Cardiac muscle cell (in vitro differentiated cells and primary cell): ENCODE measurements at regions not wholly inside any gene's neighbourhood (a gene's known extent, or its start where the extent isn't known, plus 50 kb on each side); places are given as distances from the start of the nearest gene placed in this dataset.

Experiments used
- DNase-seq, 2 donors: peaks; one replicate each; pipeline versions ENCODE4 v3.0.0 to v3.0.0-alpha.2; 2010 to 2017; ENCODE audit warnings: low read depth in 1 of 2, low spot score in 1 of 2
- H3K27ac ChIP-seq: fragments of 200-600 bp; sonication (generic); 2 replicates; pipeline ENCODE4 v1.5.1; 2016
- H3K27me3 ChIP-seq: fragments of 200-600 bp; sonication (generic); 2 replicates; pipeline ENCODE4 v1.6.0; 2016; ENCODE audit warnings: control low read depth
- H3K36me3 ChIP-seq: fragments of 200-600 bp; sonication (generic); 2 replicates; pipeline ENCODE4 v1.5.1; 2016; ENCODE audit warnings: control low read depth
- H3K4me1 ChIP-seq: fragments of 200-600 bp; sonication (generic); 2 replicates; pipeline ENCODE4 v1.8.1; 2017; ENCODE audit warnings: low read depth, mild to moderate bottlenecking, mixed run types
- H3K4me3 ChIP-seq: fragments of 200-600 bp; sonication (generic); 2 replicates; pipeline ENCODE4 v1.5.1; 2016; ENCODE audit warnings: mild to moderate bottlenecking
- H3K9me3 ChIP-seq: fragments of 200-600 bp; sonication (generic); 2 replicates; pipeline ENCODE4 v1.5.1; 2017; ENCODE audit warnings: low read depth, mild to moderate bottlenecking, control low read depth
- CTCF ChIP-seq: IDR thresholded peaks from 2 replicates; pipeline ENCODE4 v1.5.1; 2012; ENCODE audit warnings: low read depth, mild to moderate bottlenecking, low read length

DNA sequence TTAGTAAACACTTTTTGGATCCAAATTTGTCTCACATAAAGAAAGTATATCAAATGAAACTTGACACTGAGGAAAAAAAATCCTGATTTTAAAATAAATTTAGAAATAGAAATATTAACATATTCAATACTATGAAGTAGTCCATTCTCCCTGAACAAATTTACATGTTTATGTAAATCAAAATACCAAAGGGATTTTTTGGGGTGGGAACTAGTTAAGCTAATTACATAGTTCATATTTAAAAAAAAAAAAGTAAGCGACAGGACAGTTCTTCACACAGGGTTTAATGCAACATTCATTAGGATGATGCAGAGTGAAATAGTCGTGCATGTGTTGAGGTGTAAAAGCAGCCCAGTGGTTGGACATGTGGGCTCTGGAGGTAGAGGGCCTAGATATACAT lies 433.5 kb upstream of the B3GALT2 start:
- Histone ChIP-seq H3K4me3 (no peak overlapping the region), H3K27me3 (no peaks in the 10 kb centered on the region), H3K36me3 (no peaks in the 10 kb centered on the region), H3K4me1 (peaks cover 4% of the 10 kb centered on the region), H3K9me3 (no peaks in the 10 kb centered on the region), H3K27ac (no peak overlapping the region)
- no peak for TF ChIP-seq CTCF
- no peak for DNase-seq

- TF ChIP-seq CTCF = no peak
- Histone ChIP-seq H3K4me1 (no peaks in the 10 kb centered on the region), H3K4me3 (no peak overlapping the region), H3K27me3 (no peaks in the 10 kb centered on the region), H3K27ac (no peak overlapping the region), H3K36me3 (no peaks in the 10 kb centered on the region), H3K9me3 (no peaks in the 10 kb centered on the region)
- DNase-seq = peak in 1 of 2 donors; percentile 10
These were observed 428.4 kb upstream of the B3GALT2 start for GRCh38 chr1:193614817-193615216.

DNA sequence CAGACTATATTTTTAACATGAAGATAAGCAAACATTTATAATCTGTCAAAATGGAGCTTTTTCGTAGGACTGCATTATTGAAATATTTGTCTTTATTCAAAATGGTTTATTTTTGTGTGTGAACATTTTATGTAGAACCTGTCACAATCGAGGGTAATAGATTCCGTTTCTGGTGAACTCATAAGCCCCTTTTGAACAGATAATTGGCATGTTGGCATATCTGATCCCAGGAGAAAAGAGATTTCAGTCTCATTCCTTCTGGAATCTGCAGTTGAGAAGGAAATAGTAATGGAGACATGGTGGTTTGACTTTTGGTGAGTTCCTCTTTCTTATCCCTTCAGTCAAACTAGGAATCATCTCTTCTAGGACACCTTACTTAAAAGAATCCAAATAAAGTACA lies 427.9 kb upstream of the B3GALT2 start:
- Histone ChIP-seq H3K4me3 (no peak overlapping the region), H3K9me3 (no peaks in the 10 kb centered on the region), H3K36me3 (no peaks in the 10 kb centered on the region), H3K27ac (no peak overlapping the region), H3K4me1 (no peaks in the 10 kb centered on the region), H3K27me3 (no peaks in the 10 kb centered on the region)
- no peak for DNase-seq
- TF ChIP-seq CTCF = no peak

DNA sequence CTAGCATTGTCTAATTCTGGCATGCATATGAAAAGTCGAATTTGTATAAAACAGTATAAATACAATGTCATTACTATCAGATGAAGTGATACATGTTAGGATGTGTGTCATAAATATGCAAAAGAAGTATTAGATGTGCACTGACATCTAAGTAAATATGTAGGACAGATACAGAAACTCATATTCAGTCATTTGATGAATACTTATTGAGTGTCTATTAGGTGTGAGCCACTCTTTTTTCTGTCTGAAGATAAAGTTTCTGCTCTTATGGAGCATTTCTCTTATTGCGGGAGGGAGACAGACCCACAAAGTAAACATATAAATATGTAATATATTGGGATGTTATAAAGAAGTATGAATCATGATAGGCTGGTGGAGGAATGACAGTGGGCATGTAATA lies 426.6 kb upstream of the B3GALT2 start:
- H3K36me3 ChIP-seq = no peaks in the 10 kb centered on the region
- no peaks in the 10 kb centered on the region for H3K27me3 ChIP-seq
- DNase-seq = no peak
- H3K27ac ChIP-seq = no peak overlapping the region
- no peak for TF ChIP-seq CTCF
- H3K9me3 ChIP-seq = no peaks in the 10 kb centered on the region
- H3K4me3 ChIP-seq = no peak overlapping the region
- no peaks in the 10 kb centered on the region for H3K4me1 ChIP-seq

DNA sequence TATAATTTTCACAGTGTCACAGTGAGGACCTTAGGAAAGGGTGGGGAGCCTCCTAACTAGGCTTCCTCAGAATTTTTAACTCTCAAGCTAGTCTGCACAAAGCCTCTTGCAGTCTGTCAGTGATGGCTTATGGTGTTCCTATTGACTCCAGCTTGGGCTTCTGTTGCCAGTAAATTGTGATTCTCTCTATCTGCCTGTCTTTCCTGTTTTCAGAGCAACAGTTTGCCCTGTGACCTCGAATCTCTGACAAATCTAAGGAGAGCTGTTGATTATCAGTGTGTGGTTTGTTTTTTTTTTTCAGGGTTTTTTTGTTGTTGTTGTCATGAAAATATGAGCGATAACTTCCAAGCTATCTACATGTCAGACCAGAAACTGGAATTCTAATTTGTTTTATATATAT lies 423.2 kb upstream of the B3GALT2 start:
- Histone ChIP-seq H3K9me3 (no peaks in the 10 kb centered on the region), H3K4me3 (no peak overlapping the region), H3K4me1 (no peaks in the 10 kb centered on the region), H3K27ac (no peak overlapping the region), H3K36me3 (no peaks in the 10 kb centered on the region), H3K27me3 (no peaks in the 10 kb centered on the region)
- TF ChIP-seq CTCF = no peak
- DNase-seq = no peak

DNA sequence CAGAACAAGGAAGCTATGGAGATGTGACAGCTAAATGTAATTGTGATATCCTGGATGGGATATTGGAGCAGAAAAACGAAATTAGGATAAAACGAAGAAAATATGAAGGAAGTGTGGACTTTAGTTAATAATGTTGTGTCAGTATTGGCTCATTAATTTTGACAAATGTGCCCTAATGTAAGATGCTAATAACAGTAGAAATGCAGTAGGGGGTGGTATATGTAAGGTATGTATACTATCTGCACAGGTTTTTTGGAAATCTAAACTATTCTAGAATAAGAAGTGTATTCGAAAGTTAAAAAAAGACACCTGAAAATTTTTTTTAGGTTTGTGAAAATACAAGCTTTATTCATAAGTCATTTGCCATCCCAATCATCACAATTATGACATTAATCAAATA lies 421.4 kb upstream of the B3GALT2 start:
- H3K9me3 ChIP-seq = no peaks in the 10 kb centered on the region
- TF ChIP-seq CTCF = no peak
- H3K27ac ChIP-seq = no peak overlapping the region
- no peaks in the 10 kb centered on the region for H3K4me1 ChIP-seq
- no peaks in the 10 kb centered on the region for H3K36me3 ChIP-seq
- H3K4me3 ChIP-seq = no peak overlapping the region
- no peaks in the 10 kb centered on the region for H3K27me3 ChIP-seq
- DNase-seq = no peak
